NCI-H774 (cell line): ENCODE measurements at regions not wholly inside any gene's neighbourhood (a gene's known extent, or its start where the extent isn't known, plus 50 kb on each side); places are given as distances from the start of the nearest gene placed in this dataset.
A peak's percentile ranks its signal among the peaks of the same experiment; 100 is the strongest.
"Not testable (repeated sequence)": the region's sequence is repeated elsewhere in the genome, so short reads cannot be mapped to it uniquely, and the experiment has no call there.

Source experiments
- DNase-seq: peaks from one replicate; lab custom pipeline; 2025; lab: John Stamatoyannopoulos, UW

DNA sequence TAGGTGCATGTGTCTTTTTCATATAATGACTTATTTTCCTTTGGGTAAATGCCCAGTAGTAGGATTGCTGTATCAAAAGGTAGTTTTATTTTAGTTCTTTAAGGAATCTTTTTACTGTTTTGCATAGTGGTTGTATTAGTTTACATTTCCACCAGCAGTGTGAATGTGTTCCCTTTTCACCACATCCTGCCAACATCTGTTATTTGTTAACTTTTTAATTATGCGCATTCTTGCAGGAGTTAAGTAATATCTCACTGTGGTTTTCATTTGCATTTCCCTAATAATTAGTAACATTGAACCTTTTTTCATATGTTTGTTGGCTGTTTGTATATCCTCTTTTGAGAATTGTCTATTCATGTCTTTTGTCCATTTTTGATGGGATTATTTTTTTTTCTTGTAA is 1761.9 kb downstream of the PLA2G4A start:
- no peak for DNase-seq

DNA sequence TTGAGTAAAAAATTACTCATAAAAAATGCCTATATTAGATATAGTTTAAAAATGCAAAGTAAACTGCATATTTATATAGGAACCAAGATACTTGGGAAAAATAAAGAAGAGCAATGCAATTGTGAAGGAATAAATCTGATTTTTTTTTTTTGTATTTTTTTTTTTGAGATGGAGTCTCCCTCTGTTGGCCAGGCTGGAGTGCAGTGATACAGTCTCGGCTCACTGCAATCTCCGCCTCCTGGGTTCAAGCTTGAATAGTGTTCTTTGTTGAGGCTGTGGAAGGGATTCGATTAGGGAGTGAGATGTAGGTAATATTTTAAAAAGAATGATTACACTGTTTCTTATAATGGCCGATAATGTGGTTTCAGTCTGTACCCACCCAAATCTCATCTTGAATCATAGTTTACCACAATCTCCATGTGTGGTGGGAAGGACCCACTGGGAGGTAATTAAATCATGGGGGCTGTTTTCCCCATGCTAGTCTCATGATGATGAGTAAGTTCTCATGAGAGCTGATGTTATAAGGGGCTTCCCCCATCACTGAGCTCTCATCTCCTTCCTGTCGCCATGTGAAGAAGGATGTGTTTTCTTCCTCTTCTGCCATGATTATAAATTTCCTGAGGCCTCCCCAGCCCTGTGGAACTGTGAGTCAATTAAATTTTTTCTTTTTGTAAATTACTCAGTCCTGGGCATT is 1765.9 kb downstream of the PLA2G4A start:
- no peak for DNase-seq

DNA sequence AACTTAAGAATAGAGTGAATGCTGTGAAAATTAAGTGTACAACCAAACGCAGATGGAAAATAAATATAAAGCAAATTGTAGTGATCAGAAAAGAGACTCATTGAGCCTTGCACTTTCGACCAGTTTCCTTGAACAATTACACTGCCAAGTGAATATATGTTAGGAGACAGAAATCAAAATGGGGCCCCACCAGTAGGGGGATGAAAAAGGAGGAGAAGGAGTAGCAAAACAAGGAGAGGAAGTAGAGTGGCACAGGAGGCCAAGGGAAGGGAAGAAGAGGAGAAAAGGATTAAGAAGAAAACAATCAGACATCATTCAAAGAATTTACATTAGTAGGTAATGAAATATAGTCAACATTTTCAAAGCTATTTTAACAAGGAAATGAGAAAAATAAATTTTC is 1770.6 kb downstream of the PLA2G4A start:
- DNase-seq = no peak

DNA sequence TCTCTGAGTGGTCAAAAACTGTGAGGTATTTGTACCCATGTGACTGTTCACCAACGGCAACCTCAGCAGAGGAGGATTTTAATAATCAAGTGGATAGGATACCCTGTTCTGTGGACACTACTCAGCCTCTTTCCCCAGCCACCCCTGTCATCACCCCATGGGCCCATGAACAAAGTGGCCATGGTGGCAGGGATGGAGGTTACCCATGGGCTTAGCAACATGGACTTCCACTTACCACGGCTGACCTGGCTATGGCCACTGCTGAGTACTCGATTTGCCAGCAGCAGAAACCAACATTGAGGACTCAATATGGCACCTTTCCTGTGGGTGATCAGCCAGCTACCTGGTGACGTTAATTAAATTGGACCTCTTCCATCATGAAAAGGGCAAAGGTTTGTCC is 1782.7 kb downstream of the PLA2G4A start:
- DNase-seq = no peak

DNA sequence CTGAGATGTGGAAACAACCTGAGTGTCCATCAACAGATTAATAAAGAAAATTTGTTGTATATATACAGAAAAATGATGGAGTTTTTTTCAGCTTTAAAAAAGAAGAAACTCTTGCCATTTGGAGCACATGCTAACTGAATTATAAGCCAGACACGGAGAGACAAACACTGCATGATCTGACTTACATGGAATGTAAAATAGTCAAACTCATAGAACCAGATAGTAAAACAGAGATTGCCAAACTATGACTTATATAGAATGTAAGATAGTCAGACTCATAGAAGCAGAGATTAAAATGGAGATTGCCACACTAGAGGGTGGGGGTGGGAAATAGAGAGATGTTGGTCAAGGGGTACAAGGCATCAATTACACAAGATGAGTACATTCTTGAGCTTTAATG is 1786.6 kb downstream of the PLA2G4A start:
- no peak for DNase-seq

DNA sequence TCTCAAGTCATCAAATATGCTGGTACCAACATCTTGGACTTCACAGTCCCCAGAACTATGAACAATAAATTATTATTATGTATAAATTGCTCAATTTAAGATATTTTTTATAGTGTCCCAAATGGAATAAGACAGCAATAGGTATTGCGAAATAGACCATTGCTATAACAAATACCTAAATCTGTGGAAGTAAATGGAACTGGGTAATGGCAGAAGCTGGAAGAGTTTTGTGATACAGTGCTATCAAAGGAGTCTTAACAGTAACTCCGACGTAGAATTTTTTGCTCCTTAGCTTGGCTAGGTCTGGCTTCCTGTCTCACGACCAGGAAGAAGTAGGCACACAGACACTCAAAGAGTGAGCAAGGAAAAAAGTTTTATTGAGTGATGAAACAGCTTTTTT is 1791.5 kb downstream of the PLA2G4A start:
- DNase-seq = no peak

DNA sequence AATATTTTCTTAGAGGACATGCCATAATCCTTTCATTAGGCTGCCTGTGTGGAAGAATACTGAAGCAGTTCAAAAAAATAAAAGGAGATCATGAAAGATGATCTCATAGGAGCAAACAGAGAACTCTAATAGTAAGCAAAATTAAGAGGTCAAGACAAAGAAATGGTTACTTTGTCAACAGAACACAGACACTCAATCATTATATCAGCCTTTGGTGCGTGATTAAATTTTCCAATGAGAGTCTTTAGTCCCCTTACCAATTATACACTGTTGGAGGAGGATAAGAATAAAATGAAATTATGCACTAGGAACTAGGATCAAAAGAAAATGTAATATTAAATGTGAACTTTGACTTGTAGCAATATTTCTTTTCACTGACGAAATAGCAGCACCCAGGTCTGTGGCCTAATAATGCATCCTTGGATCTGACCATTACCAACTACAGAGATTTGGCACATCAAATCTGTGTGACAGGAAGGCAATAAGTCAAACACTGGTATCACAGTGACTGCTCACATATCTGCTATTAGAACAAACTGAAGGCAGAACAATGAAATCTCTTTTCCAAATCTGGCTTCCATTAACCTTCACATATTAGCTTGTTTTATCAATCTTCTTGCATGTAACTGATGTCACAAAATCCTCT is 1812.9 kb downstream of the PLA2G4A start:
- DNase-seq = peak; percentile 58

DNA sequence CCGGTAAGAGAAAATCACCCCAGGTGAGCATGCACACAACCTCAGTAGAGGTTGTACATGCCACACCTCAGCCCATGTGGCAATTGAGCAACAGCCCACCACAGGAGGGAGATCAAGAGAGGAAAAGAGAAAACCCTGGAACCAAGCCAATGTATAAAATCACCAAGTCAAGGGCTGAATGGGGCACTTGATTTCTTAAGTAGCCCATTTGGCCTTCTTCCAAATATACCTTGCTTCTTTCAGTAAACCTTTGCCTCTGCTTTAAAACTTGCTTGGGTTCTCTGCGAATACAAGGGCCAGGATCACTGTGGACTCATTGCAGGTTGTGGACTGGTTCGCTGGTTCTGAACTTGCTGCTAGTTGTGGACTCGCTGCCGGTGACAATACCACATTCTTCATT is 1814.0 kb downstream of the PLA2G4A start:
- no peak for DNase-seq

DNA sequence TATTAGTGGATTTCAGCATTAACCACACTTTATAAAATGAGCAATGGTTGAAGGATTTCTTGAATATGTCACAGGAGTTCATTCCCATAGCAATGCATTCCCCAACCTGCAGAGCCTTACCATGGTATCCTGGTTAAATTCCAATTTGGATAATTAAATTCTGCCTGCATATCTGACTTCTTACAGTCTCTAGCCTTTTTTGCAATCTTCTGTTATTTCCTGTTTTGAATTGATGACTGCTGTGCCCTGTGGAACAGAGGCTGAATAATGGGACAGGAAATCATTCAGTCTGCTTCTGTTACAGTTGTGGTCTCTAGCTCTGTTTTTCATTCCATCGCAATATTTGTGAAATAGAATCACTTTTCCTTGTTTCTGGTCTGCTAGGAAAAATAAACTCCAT is 1823.9 kb downstream of the PLA2G4A start:
- no peak for DNase-seq

DNA sequence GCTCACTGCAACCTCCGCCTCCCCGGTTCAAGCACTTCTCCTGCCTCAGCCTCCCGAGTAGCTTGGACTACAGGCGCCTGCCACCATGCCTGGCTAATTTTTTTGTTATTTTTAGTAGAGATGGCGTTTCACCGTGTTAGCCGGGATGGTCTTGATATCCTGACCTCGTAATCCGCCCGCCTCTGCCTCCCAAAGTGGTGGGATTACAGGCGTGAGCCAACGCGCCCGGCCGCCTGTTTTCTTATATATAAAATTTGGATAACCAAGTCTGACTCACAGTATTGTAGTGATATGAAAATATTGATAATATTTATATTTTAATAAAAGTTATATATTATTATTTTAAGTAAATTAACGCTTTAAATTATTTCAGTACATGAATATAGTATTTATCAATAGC is 1821.7 kb downstream of the BRINP3 start:
- DNase-seq = not testable (repeated sequence)

DNA sequence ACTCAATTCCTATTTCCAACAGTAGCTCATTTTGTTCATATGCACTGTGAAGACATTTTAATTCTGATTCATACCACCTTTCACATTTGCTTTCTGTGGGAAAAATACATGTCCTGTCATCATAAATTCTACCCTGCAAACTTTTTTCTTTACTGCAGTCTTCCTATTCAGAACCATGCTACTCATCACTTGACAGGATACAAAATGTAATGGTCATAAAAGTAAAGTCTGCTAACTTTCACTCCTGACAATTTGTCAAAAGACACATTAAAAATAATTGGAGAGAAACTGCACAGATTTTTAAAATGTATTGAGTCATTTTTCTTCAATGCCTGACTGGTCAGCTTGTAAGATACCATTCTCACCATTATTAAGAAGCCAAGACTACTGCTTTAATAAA is 1817.1 kb downstream of the BRINP3 start:
- no peak for DNase-seq

DNA sequence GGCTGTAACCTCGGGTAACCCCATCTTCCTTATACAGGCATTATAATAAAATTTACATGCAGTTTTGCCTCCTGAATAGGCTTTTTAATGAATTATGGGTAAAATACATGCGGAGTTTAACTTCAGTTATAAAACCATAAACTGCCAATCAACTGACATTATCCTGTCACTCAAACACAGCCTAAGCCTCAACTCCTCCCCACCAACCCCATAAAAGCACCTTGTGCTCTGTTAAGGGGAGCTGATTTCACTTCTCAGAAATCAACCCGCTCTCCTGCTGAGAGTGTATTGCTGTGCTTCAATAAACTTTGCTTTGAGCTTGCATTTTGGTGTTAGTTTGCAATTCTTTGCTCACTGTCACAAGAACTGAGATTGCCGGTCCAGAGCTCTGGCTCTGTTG is 1812.2 kb downstream of the BRINP3 start:
- no peak for DNase-seq

DNA sequence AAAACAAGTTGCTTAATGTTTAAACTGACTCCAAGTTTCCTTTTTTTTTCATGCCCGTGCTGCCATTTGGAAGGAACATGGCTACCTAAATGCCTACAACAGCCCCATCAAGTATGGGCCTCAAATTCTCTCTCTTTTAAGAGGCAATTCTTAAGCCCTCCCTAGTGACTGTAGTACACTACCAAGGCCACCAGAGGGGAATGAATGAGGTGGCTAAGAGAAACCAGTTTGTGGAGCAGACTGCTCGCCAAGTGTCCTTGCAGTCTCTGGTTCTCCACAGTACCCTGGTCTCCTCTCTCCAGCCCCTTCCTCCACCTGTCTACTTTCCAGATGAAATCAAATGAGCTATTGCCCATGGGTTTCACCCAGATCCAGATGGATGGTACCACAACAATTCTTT is 1809.6 kb downstream of the BRINP3 start:
- DNase-seq = no peak

DNA sequence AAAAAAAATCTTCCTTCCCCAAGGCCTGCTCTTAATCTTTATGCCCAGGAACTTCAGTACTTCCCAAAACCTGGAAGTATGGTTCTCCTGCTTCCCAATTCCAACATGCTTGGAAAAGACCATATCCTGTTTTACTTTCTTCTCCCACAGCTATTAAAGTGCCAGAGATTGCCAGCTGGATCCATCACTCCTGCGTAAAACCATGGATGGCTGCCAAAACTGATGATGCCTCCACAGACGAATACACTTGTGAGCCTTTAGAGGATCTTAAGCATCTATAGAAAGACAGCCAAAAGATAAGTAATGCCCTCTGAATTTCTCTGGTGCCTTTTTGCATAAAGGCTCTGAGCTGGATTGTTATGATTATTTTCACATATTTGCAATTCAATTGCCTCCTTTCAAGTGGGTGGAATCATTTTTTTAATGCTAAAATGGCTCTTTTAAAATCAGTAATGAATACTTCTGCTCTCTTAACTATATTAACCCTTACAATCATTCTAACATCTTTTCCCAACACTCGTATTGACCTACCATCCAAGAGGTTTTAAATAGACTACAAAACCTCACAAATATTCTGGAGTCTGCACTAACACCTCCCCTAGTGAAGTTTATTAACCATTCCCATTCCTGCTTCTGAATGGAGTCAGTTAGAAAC is 1807.8 kb downstream of the BRINP3 start:
- DNase-seq = no peak

DNA sequence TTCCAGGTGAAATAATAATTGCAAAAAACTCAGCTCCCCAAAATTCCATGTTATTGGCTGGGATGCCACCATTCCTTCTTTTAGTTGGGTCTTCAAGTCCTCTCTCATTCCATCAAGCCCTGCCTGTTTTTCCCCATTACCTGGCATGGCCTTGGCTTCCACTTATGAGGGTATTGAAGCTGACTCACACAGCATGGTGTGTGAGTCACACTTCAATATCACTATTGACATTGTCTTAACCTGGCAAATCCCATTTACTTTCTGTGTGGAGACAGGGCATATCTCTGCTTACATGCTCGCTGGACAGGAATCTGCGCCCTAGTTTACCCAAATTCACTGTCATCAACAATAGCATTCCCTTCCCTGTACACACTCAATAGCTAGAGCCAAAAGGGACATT is 1806.8 kb downstream of the BRINP3 start:
- DNase-seq = no peak

DNA sequence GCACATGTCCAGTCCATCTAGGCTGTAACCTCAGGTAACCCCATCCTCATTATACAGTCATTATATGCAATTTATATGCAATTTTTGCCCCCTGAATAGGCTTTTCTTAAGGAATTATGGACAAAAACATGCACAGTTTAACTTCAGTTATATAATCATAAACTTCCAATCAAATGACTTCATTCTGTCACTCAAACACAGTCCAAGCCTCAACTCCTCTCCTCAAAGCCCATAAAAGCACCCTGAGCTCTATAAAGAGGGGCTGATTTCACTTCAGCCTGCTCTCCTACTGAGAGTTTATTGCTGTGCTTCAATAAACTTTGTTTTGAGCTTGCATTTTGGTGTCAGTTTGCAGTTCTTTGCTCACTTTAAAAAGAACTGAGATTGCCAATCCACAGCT is 1805.5 kb downstream of the BRINP3 start:
- no peak for DNase-seq

DNA sequence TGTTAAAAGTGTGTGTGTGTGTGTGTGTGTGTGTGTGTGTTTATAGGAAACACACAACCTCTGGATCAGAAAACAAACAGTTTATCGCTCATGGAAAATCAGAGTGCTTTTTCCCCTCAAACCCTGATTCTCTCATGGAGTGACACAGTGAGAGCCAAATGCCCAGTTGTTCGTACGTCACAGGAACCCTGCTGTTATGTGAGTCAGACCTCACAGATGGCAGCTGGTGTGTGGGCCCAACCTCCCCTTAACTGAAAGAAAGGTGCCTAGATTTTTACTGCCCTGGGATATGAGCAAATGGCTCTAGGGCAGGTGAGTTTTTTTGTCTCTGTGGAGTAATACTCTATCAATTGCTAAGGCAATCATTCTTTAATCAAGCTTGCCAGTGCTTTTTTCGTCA is 1788.1 kb downstream of the BRINP3 start:
- DNase-seq = peak; percentile 19

DNA sequence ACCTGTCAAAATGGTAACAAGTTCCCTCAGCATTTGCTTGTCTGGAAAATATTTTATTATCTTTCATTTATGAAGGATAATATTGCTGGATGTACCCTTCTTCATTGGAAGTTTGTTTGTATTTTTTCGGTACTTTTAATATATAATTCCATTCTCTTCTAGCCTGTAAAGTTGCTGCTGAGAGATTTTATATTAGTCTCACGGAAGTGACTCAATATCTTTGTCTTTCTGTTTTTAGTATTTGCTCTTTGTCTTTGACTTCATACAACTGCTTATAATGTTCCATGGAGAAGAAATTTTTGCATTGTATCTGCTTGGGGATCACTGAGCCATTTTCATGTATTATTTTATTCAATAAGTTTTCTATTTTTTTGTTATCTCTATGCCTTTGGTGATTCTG is 1777.5 kb downstream of the BRINP3 start:
- DNase-seq = no peak

DNA sequence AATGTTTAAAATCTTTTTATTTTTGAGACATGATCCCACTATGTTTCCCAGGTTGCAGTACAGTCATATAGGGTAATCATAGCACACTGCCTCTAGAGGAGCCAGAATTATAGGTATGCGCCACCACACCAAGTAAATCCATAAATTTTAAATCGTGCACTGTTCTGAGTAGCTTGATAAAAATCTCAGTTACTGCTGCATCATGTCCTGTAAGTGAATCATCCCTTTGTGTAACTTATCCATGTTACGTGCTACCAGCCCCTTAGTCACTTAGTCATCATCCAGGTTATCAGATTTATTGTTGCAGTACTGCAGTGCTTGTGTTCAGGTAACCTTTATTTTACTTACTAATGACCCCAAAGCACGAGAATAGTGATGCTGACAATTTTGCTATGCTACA is 1770.9 kb downstream of the BRINP3 start:
- DNase-seq = no peak

DNA sequence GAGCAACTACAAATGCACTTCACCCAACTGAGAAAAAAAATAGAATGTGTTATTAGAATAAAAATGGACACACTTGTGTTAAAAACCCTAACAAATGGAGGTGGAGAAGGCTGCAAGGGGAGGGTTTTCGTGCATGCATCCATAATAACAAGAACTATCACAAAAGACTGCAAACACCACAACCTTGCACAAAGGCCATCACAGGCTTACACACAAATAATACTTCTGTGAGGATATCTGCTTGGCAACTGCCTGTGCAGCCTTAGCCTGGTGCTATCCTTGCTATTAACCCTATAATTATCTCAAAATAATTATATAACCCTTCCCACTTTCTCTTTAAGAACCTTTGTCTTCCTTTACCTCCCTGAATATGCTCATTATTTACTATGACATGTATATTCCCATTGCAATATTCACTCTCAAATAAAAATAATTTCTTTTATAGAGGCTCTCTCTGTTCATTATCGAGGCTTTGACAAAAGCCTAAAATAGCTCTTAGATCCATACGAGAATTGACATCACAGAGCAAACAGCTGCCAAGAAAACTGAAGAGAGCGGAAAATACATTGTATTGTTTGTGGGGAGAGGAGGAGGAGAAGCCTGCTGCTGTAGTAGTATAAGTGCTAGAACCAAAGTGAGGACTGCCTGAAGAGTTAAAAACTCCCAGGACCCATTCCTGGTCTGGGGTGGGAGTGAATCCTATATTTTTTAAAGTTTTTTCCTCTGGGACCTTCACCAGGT is 1768.7 kb downstream of the BRINP3 start:
- no peak for DNase-seq

DNA sequence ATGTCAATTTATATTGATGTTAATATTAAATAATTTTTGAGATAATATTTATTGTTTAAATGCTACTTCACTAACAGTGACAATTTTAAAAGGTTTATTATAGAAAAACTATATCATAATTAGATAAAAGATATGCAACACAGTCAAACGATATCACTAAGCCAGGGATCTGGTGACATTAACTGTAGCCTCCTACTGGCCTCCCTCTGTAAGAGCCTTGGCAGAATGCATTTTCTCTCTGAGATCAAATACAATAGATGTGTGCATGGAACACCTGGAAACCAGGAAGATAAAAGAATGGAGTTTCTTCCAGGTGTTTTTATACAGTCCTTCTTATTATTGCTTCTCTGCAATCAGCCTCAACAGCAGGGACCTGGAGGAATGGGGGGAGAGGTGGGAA is 1762.1 kb downstream of the BRINP3 start:
- DNase-seq = peak; percentile 13

DNA sequence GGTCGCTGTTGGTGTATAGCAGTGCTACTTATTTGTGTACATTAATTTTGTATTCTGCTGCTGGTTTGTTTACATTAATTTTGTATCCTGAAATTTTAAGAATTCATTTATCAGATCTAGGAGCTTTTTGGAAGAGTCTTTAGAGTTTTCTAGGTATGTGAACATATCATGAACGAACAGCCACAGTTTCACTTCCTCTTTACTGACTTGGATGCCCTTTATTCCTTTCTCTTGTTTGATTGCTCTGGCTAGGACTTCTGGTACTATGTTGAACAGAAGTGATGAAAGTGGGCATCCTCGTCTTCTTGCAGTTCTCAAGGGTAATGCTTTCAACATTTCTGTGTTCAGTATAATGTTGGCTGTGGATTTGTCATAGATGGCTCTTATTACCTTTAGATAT is 1757.9 kb downstream of the BRINP3 start:
- DNase-seq = no peak
